ENCODE measurements at regions not wholly inside any gene's neighbourhood (a gene's known extent, or its start where the extent isn't known, plus 50 kb on each side); places are given as distances from the start of the nearest gene placed in this dataset.

- TF ChIP-seq USF2 (IDR thresholded peaks at IDR 0.05; ENCODE audit: low read length) (no peak), SRF (IDR thresholded peaks at IDR 0.05; ENCODE audit: low read depth, low read length) (no peak), CHD2 (IDR thresholded peaks at IDR 0.05; ENCODE audit: low read length) (no peak), TEAD4 (IDR thresholded peaks at IDR 0.05; ENCODE audit: low read depth, low read length) (no peak)
These were observed 163.0 kb upstream of the GORAB start (continued) for GRCh38 chr1:170369000-170369399.

All from H1 (cell line).